ENCODE measurements at regions not wholly inside any gene's neighbourhood (a gene's known extent, or its start where the extent isn't known, plus 50 kb on each side); places are given as distances from the start of the nearest gene placed in this dataset.
"Not testable (repeated sequence)": the region's sequence is repeated elsewhere in the genome, so short reads cannot be mapped to it uniquely, and the experiment has no call there.

- no peak overlapping the region for H3K4me3 ChIP-seq (ENCODE audit: low read length)
- no peak for DNase-seq (ENCODE audit: low read depth, low spot score)
Observed at GRCh38 chr13:62793850-62794249, 1378.2 kb upstream of the PCDH20 start.

DNA sequence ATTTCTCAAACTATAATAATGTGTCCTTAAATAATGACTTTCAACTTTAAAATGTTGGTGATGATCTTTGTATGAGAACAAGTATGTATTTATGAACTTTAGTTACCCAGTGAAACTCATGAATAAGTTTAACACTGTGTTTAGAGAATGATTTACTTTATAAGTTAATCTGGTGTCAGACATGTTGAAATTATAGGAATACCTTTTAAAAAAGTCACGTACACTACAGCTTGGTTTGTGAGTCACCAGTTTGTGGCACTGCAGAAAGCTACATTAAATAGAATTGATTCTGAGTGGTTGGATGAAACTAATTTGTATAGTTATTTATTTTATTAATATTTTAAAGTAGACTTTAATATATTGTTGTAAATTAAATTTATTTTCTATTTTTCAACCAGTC lies 1366.2 kb upstream of the PCDH20 start:
- DNase-seq (ENCODE audit: low read depth, low spot score) = no peak
- no peak overlapping the region for H3K4me3 ChIP-seq (ENCODE audit: low read length)

- DNase-seq (ENCODE audit: low read depth, low spot score) = no peak
- no peak overlapping the region for H3K4me3 ChIP-seq (ENCODE audit: low read length)
Observed at GRCh38 chr13:62779161-62779560, 1363.5 kb upstream of the PCDH20 start.

DNA sequence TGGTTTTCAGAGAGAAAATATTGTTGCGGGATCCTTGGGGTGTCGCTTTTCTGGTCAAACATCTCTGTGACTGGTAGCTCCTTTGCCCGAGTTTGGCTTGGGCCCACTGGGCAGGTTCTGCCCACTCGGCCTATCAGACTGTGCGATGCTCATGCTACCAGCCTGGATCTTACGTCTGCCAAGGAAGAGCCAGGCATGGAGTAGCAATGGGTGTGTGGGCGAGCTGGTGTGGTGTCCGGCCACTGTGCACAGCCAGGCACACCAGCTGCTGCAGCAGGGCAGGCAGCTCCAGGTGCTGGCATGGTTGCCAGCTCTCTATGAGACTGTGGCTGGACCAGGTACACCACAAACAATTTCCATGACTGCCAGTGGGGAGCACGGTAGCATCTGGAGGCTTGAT lies 1351.8 kb upstream of the PCDH20 start:
- no peak overlapping the region for H3K4me3 ChIP-seq (ENCODE audit: low read length)
- DNase-seq (ENCODE audit: low read depth, low spot score) = no peak

DNA sequence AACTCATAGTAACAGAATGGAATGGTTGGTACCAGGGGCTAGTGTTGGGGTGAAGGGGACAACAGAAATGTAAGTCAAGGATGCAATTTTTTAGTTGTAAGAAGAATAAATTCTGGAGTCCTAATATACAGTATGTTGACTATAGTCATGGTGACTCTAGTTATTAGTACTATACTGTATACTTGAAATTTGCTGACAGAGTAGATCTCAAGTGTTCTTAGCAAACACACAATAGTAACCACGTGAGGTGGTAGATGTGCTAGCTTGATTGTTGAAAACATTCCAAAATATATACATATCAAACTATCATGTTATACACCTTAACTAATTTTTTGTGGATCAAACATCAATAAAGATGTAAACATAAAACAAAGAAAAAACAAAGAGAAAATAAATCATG lies 1345.1 kb upstream of the PCDH20 start:
- H3K4me3 ChIP-seq (ENCODE audit: low read length) = no peak overlapping the region
- DNase-seq (ENCODE audit: low read depth, low spot score) = no peak

GRCh38 chr13:62747629-62748028 lies 1332.0 kb upstream of the PCDH20 start:
- no peak overlapping the region for H3K4me3 ChIP-seq (ENCODE audit: low read length)
- DNase-seq (ENCODE audit: low read depth, low spot score) = no peak

DNA sequence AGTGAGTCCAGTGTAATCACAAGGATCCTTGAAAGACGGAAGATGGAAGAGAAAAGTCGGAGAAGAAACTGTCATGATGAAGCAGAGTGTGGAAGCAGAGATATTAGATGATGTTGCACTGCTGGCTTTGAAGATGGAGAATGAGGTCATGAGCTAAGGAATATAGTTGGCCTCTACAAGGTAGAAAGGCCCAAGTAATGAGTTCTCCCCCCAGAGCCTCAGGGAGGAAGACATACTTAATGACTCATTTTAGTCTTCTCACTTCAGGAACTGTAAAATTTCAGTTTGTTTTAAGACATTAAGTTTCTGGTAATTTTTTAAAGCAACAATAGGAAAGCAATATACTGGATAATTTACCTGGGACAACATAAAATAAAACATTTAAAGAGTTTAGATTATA lies 1331.5 kb upstream of the PCDH20 start:
- no peak overlapping the region for H3K4me3 ChIP-seq (ENCODE audit: low read length)
- DNase-seq (ENCODE audit: low read depth, low spot score) = no peak

DNA sequence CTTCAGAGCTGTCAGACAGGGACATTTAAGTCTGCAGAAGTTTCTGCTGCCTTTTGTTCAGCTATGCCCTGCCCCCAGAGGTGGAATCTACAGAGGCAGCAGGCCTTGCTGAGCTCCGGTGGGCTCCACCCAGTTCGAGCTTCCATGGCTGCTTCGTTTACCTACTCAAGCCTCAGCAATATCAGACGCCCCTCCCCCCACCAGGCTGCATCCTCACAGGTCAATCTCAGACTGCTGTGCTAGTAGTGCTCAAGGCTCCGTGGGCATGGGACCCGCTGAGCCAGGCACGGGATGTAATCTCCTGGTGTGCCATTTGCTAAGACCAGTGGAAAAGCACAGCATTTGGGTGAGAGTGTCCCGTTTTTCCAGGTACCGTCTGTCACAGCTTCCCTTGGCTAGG lies 1314.1 kb upstream of the PCDH20 start:
- not testable (repeated sequence) for H3K4me3 ChIP-seq (ENCODE audit: low read length); DNase-seq (ENCODE audit: low read depth, low spot score)

DNA sequence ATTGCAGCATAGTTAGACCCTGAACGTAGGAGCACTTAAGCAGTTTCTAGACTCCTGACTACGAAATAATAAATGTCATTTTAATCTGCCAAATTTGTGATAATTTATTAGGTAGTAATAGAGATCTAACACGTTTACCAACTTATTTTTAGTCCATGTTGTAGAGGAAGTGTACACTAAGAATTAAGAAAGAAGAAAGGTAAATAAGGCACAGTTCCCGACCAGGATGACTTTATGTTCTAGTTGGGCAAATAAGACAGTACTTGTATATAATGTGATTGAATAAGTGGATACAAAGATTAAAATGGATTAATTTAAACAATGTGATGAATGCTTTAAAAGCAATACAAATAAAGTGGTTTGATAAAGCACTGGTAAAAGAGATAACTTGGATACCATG lies 1306.2 kb upstream of the PCDH20 start:
- DNase-seq (ENCODE audit: low read depth, low spot score) = no peak

GRCh38 chr13:62711948-62712347 lies 1296.3 kb upstream of the PCDH20 start:
- H3K4me3 ChIP-seq (ENCODE audit: low read length); DNase-seq (ENCODE audit: low read depth, low spot score): not testable (repeated sequence)

More for the DNA sequence above, 1306.2 kb upstream of the PCDH20 start:
- H3K4me3 ChIP-seq (ENCODE audit: low read length) = no peak overlapping the region

DNA sequence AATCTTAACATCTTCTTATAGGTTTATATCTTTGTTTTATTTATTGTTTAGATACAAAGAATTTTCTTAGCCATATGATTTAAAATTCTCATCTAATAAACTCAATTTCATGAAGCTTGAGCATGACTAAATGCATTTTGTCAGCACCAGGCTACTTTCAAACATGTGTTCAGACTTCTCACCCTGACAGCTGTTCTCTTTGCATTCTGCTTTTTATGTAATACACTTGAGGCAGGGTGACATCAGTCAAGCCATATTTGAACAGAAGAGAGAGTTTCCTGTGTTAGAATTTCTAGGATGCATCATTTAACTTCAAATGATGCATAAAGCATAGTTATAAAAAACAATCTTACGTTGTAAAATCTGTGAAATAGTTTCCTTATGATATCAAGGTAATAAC lies 1295.1 kb upstream of the PCDH20 start:
- no peak for DNase-seq (ENCODE audit: low read depth, low spot score)
- H3K4me3 ChIP-seq (ENCODE audit: low read length) = no peak overlapping the region

DNA sequence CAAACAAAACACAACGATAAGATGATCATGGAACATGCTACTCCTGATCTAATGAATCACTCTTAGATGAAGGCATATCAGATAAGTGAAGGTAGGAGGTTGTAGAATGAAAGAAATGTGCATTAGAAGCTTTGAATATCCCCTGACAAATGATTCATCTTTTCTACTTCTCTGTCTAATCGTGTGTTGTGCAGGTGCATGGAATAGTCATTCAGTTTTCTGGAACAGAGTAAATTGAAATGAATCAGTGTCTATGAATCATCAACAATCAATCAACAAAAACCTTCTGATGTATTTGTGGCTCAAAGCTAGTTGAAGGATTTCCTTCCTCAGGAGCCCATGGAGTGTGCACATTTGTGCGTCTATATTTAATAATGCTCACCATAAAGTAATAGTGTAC lies 1290.4 kb upstream of the PCDH20 start:
- H3K4me3 ChIP-seq (ENCODE audit: low read length) = no peak overlapping the region
- DNase-seq (ENCODE audit: low read depth, low spot score) = no peak

GRCh38 chr13:62704875-62705274 lies 1289.2 kb upstream of the PCDH20 start:
- H3K4me3 ChIP-seq (ENCODE audit: low read length) = no peak overlapping the region
- DNase-seq (ENCODE audit: low read depth, low spot score) = no peak

DNA sequence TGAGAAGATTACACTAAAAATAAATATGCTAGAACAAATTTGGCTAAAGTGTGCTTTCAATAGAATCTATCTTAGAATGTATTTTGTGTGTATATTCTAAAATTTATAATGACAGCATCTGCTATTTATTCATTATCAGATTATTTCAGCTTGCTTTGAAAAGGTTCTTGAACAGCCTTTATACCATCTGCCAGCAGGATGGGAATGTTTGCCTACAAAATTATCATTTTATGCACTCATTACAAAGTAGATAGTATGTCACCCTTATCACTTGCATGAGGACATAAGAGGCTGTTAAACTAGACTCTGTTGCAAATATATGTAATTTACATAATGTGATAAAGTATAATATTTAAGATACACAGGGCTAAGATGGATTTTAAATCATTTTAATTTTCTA lies 1286.9 kb upstream of the PCDH20 start:
- DNase-seq (ENCODE audit: low read depth, low spot score) = no peak
- H3K4me3 ChIP-seq (ENCODE audit: low read length) = no peak overlapping the region

DNA sequence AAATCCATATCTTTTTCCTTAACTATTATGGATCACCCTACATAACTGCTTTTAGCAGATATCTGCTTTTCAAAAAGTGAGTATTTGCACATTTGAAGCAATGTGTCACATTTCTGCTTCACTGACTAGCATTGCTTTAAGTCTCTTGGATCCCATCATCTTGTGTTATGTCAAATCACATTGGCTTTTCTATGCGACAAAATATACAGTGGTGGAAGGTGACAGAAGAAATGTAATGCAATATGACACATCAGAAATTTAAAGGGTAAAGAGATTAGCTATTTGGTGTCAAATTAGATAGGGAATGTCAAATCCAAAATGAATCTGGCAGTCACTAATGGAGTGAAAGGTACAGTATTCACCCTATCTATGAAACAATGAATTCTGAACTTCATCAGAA lies 1282.1 kb upstream of the PCDH20 start:
- no peak overlapping the region for H3K4me3 ChIP-seq (ENCODE audit: low read length)
- DNase-seq (ENCODE audit: low read depth, low spot score) = no peak

DNA sequence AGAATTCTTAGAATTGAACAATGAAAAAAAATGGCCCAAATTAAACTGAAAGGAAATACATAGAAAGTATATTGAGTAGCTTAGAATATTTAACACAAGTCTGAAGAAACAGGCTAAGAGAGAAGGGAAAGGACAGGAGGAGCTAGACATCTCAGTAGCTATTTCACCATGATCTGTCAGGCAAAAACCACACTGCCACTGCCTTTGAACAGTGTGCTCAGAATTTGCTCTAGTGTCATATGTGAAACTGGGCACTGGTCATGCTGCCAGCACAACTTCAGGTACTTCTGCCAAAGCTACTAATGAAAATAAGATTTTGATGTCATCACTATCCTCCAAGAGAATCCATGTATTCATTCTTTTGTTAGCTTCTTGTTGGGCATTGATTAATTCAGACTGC lies 1280.8 kb upstream of the PCDH20 start:
- no peak for DNase-seq (ENCODE audit: low read depth, low spot score)
- no peak overlapping the region for H3K4me3 ChIP-seq (ENCODE audit: low read length)

GRCh38 chr13:62687732-62688131 lies 1272.1 kb upstream of the PCDH20 start:
- DNase-seq (ENCODE audit: low read depth, low spot score) = no peak
- H3K4me3 ChIP-seq (ENCODE audit: low read length) = no peak overlapping the region

DNA sequence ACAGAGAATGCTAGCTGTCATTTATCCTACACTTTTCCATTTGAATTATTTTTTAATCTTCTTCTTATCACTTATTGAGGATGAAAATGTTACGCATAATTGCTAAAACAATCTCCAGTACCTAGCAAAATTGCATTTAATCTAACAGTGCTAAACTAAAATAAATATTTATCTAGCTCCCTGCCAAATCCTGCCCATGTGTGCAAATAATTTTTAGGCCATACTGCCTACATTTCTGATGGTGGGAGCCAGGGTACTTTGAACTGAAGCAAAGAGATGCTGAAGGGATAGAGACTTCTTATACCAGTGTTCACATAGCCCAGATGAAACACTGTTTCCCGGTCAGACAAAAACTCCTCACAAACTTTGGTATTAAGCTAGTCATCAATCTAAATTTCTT lies 1268.7 kb upstream of the PCDH20 start:
- DNase-seq (ENCODE audit: low read depth, low spot score) = no peak
- no peak overlapping the region for H3K4me3 ChIP-seq (ENCODE audit: low read length)

DNA sequence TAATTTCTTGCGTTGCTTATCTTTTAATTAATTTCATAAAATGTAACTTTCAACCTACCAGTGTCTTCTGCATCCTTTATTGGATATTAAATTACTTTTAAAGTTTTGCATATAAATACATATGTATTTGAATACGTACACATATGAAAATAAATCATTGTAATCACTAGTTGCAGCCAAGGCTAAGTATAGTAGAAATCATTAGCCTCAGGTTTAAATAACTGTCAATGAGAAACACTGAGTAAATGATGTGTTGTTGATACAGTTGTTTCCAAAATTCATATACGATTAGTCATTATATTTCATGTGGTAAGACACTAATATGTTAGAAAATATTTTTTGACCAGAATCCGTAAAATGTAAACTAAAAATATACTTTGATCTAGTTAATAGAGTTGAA lies 1267.1 kb upstream of the PCDH20 start:
- no peak for DNase-seq (ENCODE audit: low read depth, low spot score)
- no peak overlapping the region for H3K4me3 ChIP-seq (ENCODE audit: low read length)

DNA sequence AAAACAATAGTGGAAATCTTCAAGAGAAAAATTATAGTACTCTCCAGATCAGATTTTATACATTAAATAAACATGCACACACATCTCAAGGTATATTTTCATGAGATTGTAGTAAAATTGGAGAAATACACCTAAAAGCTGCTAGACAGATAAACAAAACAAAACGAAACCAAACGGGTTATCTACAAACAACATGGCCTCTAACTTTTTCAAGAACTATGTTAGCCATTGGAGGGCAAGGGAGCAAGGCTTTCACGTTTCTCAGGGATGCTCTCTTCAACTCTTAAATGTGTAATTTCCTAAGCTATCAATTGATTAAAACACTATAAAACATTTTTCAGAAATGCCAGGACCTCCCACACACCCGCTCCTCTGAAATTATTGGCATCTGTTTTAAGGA lies 1262.4 kb upstream of the PCDH20 start:
- no peak overlapping the region for H3K4me3 ChIP-seq (ENCODE audit: low read length)
- no peak for DNase-seq (ENCODE audit: low read depth, low spot score)

DNA sequence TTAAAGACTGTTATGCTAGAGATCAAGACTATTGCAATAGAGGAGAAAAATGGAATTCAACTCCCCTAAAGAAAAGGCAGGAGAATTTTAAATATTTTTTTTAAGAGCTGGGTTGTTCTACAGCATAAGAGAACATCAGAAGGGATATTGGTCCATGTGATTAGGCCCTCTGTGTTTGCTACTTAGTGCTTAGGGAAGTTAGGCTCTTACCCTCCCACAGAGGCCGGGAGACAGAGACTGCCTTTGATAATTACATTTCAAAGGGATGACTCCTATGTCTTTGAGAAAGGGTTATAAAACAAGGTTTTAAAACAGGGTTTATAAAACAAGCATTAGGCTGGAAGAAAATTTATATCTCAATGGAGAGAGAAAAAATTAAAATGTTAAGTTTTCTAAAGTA lies 1248.1 kb upstream of the PCDH20 start:
- H3K4me3 ChIP-seq (ENCODE audit: low read length) = no peak overlapping the region
- no peak for DNase-seq (ENCODE audit: low read depth, low spot score)

- no peak overlapping the region for H3K4me3 ChIP-seq (ENCODE audit: low read length)
- no peak for DNase-seq (ENCODE audit: low read depth, low spot score)
Observed at GRCh38 chr13:62659365-62659764, 1243.7 kb upstream of the PCDH20 start.

Measured in Jurkat, Clone E6-1 (cell line).